ENCODE measurements at regions not wholly inside any gene's neighbourhood (a gene's known extent, or its start where the extent isn't known, plus 50 kb on each side); places are given as distances from the start of the nearest gene placed in this dataset.
A peak's percentile ranks its signal among the peaks of the same experiment; 100 is the strongest.

- TF ChIP-seq POLR2A (IDR thresholded peaks at IDR 0.05): no peak
- no peak for TF ChIP-seq CTCF (IDR thresholded peaks at IDR 0.05 in 4 of 5, conservative IDR thresholded peaks at IDR 0.05 in 1 of 5)
- in situ Hi-C loops (cut with MboI; ENCODE audit: low sequenced_read_pairs in 4 of 4): loop anchor here in 1 of 4 donors (25.0 kb wide), 1 partner anchor 1238 kb away; no protein-coding TSS in a partner anchor
- H3K27ac ChIP-seq: peak overlapping the region in 3 of 4 donors; percentile 34 to 66 (median 66)
- no peaks in the 10 kb centered on the region for H3K4me1 ChIP-seq
- H3K4me3 ChIP-seq: no peak overlapping the region
- intact Hi-C loops (cut with DNase I; ENCODE audit: low total_unique reads): loop anchor here (5.0 kb wide), 1 partner anchor 873 kb away; no protein-coding TSS in a partner anchor
- DNase-seq: no peak
- no peaks in the 10 kb centered on the region for H3K27me3 ChIP-seq
- ATAC-seq: no peak
- no peaks in the 10 kb centered on the region for H3K9me3 ChIP-seq
- H3K36me3 ChIP-seq: no peaks in the 10 kb centered on the region
Observed at GRCh38 chr21:35925497-35925896, 134.8 kb downstream of the SETD4 start.

GRCh38 chr21:35924714-35925301 lies 135.5 kb downstream of the SETD4 start:
- intact Hi-C loops (cut with DNase I; ENCODE audit: low total_unique reads): loop anchor here (5.0 kb wide), 1 partner anchor 873 kb away; no protein-coding TSS in a partner anchor
- no peak overlapping the region for H3K4me3 ChIP-seq
- DNase-seq: peak; percentile 25 to 56
- no peaks in the 10 kb centered on the region for H3K4me1 ChIP-seq
- H3K27ac ChIP-seq: peak overlapping the region in 3 of 4 donors; percentile 34 to 66 (median 66)
- ATAC-seq: peak; percentile 80 to 84
- H3K9me3 ChIP-seq: no peaks in the 10 kb centered on the region
- in situ Hi-C loops (cut with MboI; ENCODE audit: low sequenced_read_pairs in 4 of 4): loop anchor here in 1 of 4 donors (25.0 kb wide), 1 partner anchor 1238 kb away; no protein-coding TSS in a partner anchor
- H3K36me3 ChIP-seq: no peaks in the 10 kb centered on the region
- H3K27me3 ChIP-seq: no peaks in the 10 kb centered on the region
- TF ChIP-seq POLR2A (IDR thresholded peaks at IDR 0.05): no peak
- TF ChIP-seq CTCF (IDR thresholded peaks at IDR 0.05 in 4 of 5, conservative IDR thresholded peaks at IDR 0.05 in 1 of 5): no peak

GRCh38 chr21:35923971-35924370 lies 136.4 kb downstream of the SETD4 start:
- ATAC-seq (no peak), DNase-seq (no peak)
- TF ChIP-seq CTCF (IDR thresholded peaks at IDR 0.05 in 4 of 5, conservative IDR thresholded peaks at IDR 0.05 in 1 of 5): no peak
- no peaks in the 10 kb centered on the region for H3K4me1 ChIP-seq
- no peaks in the 10 kb centered on the region for H3K9me3 ChIP-seq
- intact Hi-C loops (cut with DNase I; ENCODE audit: low total_unique reads) (no loop called here), in situ Hi-C loops (cut with MboI; ENCODE audit: low sequenced_read_pairs in 4 of 4) (no loop called here)
- H3K27ac ChIP-seq: no peak overlapping the region
- H3K36me3 ChIP-seq: no peaks in the 10 kb centered on the region
- H3K27me3 ChIP-seq: no peaks in the 10 kb centered on the region
- H3K4me3 ChIP-seq: no peak overlapping the region

- Histone ChIP-seq H3K4me3 (no peak overlapping the region), H3K9me3 (no peaks in the 10 kb centered on the region), H3K4me1 (no peaks in the 10 kb centered on the region), H3K27ac (no peak overlapping the region), H3K27me3 (no peaks in the 10 kb centered on the region), H3K36me3 (no peaks in the 10 kb centered on the region)
- no peak for DNase-seq
- TF ChIP-seq CTCF (IDR thresholded peaks at IDR 0.05 in 4 of 5, conservative IDR thresholded peaks at IDR 0.05 in 1 of 5) (no peak), POLR2A (IDR thresholded peaks at IDR 0.05) (no peak)
- intact Hi-C loops (cut with DNase I; ENCODE audit: low total_unique reads): no loop called here
- no peak for ATAC-seq
- in situ Hi-C loops (cut with MboI; ENCODE audit: low sequenced_read_pairs in 4 of 4): no loop called here
Observed at GRCh38 chr21:35922618-35923017, 137.7 kb downstream of the SETD4 start.

- intact Hi-C loops (cut with DNase I; ENCODE audit: low total_unique reads): no loop called here
- Histone ChIP-seq H3K4me1 (no peaks in the 10 kb centered on the region), H3K27ac (no peak overlapping the region), H3K9me3 (no peaks in the 10 kb centered on the region), H3K36me3 (no peaks in the 10 kb centered on the region), H3K27me3 (no peaks in the 10 kb centered on the region), H3K4me3 (no peak overlapping the region)
- no peak for DNase-seq
- ATAC-seq: no peak
- in situ Hi-C loops (cut with MboI; ENCODE audit: low sequenced_read_pairs in 4 of 4): no loop called here
- no peak for TF ChIP-seq CTCF (IDR thresholded peaks at IDR 0.05 in 4 of 5, conservative IDR thresholded peaks at IDR 0.05 in 1 of 5)
- TF ChIP-seq POLR2A (IDR thresholded peaks at IDR 0.05): no peak
Observed at GRCh38 chr21:35921471-35921870, 138.9 kb downstream of the SETD4 start.
